HG03064 (cell line): ENCODE measurements at regions not wholly inside any gene's neighbourhood (a gene's known extent, or its start where the extent isn't known, plus 50 kb on each side); places are given as distances from the start of the nearest gene placed in this dataset.
"Not testable (repeated sequence)": the region's sequence is repeated elsewhere in the genome, so short reads cannot be mapped to it uniquely, and the experiment has no call there.

Experiments used
- ATAC-seq: cut with Tn5 transposase; IDR thresholded peaks from one replicate; pipeline ENCODE4 v1.9.1; 2021; ENCODE audit warnings: low read depth; ENCODE audit not compliant: unreplicated experiment

DNA sequence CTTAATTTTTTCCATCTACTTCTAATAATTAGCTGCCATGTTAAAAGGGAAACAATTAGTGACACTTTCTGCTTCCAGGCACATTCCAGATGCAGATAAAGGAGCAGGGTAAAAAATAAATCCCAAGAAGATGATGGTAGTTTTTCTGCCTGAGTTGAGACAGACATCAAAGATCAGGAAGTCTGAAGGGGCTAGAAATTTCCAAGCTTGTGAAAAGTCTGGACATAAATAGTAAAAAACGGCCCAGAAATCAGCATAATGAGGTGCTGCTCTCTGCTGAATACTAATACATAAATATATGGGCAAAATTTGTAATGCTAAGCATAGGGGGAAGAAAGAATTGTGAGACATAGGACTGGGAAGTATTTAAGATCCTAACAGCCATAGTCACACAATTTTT is 460.0 kb upstream of the RGS18 start:
- no peak for ATAC-seq

GRCh38 chr1:191699343-191699742 is 458.9 kb upstream of the RGS18 start:
- ATAC-seq, result no peak

DNA sequence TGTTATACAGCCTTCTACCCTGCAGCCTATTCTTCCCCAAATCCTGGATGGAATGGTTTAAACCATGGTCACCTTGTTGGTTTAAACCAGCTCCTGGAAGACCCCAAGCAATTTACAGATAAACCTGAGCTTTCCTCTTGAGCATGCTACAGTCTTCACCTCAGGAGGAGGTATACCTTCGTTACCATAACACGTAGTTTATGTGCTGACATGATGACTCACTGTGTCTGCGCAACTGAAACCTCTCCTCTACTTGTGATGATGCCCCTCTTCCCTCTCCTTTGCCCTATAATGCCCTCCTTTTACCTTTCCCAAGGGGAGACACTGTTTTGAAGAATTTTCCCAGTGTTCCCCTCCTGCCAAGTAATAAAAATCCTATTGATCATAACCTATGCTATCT is 457.3 kb upstream of the RGS18 start:
- no peak for ATAC-seq

- ATAC-seq, result no peak
Measured at GRCh38 chr1:191702124-191702523, 456.1 kb upstream of the RGS18 start.

DNA sequence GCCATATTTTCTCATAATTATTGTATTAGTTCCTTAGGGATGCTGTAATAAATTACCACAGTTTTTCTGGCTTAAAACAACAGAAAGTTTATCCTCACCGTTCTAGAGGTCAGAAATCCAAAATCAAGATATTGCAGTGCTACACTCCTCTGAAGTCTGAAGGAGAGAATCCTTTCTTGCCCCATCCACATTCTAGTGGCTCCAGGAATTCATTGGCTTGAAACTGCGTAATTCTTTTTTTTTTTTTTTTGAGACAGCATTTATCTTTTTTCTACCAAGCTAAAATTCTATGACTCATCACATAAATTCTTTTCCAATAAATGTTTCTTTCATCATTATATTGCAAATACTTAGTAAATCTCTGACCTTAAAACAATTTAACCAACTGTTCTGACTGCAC is 451.0 kb upstream of the RGS18 start:
- ATAC-seq, result no peak

- no peak for ATAC-seq
Measured at GRCh38 chr1:191709215-191709614, 449.0 kb upstream of the RGS18 start.

DNA sequence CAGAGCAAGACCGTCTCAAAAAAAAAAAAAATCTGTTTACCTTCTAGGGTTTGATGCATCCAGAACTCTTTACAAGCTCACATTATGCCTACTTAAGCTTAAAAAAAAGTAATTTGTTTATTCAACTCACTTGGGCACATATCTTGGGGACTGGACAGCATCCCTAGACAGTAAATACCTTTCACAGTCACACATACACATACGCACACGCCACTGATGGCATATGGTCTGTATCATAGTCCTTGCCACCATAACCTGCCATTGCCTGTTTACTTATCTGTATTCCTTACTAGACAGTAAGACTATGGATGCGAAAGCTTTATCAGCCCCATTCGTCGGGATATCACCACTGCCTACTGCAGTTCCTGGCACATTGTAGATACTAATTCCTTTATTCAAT is 446.3 kb upstream of the RGS18 start:
- no peak for ATAC-seq

- ATAC-seq, result no peak
Measured at GRCh38 chr1:191714845-191715244, 443.4 kb upstream of the RGS18 start.

- ATAC-seq, result no peak
Measured at GRCh38 chr1:191729742-191730141, 428.5 kb upstream of the RGS18 start.

GRCh38 chr1:191731608-191732302 is 426.5 kb upstream of the RGS18 start:
- not testable (repeated sequence) for ATAC-seq

- no peak for ATAC-seq
Measured at GRCh38 chr1:191734321-191734720, 423.9 kb upstream of the RGS18 start.

GRCh38 chr1:191739544-191739943 is 418.7 kb upstream of the RGS18 start:
- no peak for ATAC-seq

DNA sequence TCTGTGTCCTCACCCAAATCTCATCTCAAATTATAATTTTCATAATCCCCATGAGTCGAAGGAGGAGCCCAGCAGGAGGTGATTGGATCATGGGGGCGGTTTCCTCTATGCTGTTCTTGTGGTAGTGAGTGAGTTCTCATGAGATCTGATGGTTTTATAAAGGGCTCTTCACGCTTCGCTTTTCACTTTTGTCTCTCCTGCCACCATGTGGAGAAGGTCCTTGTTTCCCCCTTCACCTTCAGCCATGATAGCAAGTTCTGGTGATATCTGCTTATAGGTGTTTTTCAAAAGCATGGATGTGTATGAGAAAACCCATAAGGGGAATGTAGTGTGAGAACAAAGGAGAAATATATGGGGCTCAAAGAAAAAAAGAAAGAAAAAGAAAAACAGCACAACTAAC is 405.9 kb upstream of the RGS18 start:
- no peak for ATAC-seq

DNA sequence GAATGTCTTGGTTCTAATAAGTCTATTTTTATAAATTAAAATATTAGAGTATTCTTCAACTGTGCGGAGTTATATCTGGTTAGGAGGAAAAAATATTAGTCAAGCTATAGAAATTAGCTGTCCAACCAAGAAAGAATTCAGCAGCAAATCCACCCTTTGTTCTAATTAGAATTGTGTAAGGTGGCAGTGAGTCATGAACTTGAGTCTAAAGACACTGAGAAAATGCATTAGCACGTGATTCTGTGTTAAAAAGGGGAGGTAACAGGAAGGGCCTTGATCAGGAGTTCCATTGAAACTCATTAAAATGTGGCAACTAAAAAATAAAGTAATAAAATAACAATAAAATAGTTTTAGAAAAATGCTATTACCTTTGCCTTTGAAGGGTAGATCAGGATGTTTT is 398.2 kb upstream of the RGS18 start:
- no peak for ATAC-seq

DNA sequence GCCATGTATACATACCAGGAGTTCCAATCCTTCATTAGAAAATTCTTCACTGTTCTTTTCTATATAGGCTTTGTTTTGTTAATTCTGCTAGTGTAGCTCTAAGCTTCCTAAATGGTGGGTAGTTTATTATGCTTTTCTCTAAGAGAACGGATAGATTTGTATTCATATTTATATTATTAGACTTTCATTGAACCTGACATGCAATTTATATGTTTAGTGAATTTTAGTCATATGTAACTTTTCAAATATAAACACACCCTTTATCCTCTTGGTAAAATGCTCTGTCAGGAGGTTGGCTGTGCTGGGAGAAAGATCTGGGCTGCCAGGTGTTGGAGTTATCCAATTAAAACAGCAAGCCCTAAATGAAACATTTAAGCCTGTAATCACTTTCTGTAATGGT is 369.7 kb upstream of the RGS18 start:
- no peak for ATAC-seq

DNA sequence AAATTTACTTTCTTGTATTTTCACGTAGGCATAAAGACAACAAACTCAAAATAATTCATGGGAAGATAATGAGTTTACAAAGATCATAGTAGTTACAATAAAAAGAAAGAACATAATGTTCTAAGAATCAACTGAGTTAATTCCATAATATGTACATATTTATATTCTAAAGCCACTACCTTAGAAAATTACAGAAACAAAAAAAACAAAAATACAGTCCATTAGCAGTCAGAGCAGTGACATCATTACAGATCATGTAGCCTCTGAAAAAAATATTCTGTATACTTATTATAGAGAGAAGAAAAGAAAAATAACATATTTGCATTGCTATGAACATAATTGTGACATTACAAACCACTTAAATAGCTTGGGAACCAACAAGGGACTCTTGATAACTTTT is 360.1 kb upstream of the RGS18 start:
- no peak for ATAC-seq

DNA sequence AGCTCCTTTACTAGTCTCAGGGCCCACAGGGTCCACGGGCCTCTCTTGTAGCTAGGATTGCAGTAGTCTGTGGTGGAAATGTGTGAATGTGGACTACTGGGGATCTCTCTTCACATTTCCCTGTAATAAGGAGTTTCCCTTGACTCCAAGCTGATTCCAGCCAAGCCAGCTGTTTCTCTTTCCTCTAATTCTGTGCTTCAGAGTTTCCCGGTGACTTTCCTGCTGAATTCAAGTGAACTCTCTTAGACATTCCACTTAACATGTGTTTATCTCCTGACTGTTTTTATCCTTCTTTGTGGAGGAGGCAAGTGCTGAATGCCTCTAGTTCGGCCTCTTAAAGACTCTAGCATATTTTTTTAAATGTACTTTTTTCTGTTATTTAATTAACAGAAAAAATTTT is 354.0 kb upstream of the RGS18 start:
- no peak for ATAC-seq

DNA sequence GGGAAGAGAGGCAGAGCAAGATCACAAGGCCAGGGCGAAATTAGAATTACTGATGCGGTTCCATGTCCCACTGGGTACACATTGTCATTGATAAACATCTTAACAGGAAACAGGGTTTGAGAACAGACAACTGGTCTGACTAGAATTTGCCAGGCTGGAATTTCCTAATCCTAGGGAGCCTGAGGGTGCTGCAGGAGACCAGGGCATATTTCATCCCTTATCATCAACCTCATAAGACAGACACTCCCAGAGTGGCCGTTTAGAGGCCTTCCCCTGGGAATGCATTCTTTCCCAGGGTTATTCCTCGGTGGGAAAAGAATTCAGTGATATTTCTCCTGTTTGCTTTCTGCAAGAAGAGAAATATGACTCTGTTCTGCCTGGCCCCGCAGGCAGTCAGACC is 344.7 kb upstream of the RGS18 start:
- not testable (repeated sequence) for ATAC-seq

DNA sequence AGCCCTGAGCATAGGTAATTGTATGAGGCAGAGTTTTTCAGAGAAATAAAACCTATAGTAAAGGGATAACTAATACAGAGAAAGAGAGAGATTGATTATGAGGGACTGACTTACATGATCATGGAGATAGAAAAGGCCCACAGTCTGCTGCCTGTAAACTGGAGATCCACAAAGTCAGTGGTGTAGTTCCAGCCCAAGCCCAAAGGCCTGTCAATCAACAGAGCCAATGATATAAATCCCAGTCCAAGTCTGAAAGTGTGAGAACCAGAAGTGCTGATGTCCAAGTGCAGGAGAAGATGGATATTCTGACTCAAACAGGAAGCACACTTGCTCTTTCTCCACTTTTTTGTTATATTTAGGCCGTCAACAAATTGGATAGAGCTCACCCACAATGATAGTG is 340.1 kb upstream of the RGS18 start:
- ATAC-seq, result no peak

- ATAC-seq, result no peak
Measured at GRCh38 chr1:191831572-191831971, 326.7 kb upstream of the RGS18 start.

GRCh38 chr1:191839891-191840290 is 318.4 kb upstream of the RGS18 start:
- ATAC-seq, result no peak

DNA sequence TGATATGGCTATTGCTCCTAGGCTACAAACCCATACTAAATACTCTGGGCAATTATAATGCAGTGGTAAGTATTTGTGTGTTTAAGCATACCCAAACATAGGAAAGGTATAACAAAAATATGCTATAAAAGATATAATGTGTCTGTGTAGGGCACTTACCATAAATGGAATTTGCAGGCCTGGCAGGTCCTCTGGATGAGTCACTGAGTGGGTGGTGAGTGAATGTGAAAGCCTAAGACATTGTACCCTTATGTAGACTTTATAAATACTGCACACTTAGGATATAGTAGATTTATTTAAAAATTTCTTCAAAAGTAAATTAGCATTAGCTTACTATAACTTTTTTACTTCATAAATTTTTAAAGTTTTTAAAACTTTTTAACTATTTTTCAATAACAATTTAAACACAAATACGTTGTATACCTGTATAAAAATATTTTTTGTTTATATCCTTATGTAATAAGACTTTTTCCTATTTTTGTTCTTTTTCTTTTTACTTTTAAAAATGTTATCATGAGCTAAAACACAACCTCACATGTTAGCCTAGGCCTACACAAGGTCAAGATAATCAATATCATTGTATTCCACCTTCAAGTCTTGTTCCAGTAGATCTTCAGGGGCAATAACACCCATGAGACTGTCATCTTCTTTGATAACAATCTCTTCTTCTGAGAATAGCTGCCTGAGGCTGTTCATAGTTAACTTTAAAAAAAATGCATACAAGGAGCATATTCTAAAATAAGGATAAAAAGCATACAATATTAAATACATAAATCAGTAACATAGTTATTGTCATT is 306.3 kb upstream of the RGS18 start:
- no peak for ATAC-seq
